GM12891 (cell line): ENCODE measurements at regions not wholly inside any gene's neighbourhood (a gene's known extent, or its start where the extent isn't known, plus 50 kb on each side); places are given as distances from the start of the nearest gene placed in this dataset.

Source experiments
- PAX5 ChIP-seq: IDR thresholded peaks from 2 replicates; pipeline ENCODE4 v1.6.1; 2011; ENCODE audit warnings: low read length, moderate library complexity, mild to moderate bottlenecking; ENCODE audit not compliant: insufficient read depth, severe bottlenecking
- POLR2A ChIP-seq: IDR thresholded peaks from 2 replicates; pipeline ENCODE4 v1.6.1; 2011; ENCODE audit warnings: low read depth, low read length, control low read depth
- POLR2AphosphoS5 ChIP-seq: IDR thresholded peaks from 2 replicates; pipeline ENCODE4 v1.6.1; 2011; ENCODE audit warnings: low read depth, low read length, control low read depth
- POU2F2 ChIP-seq: IDR thresholded peaks from 2 replicates; pipeline ENCODE4 v1.6.1; 2011; ENCODE audit warnings: low read depth, mild to moderate bottlenecking, control low read depth, low read length, moderate library complexity
- SPI1 ChIP-seq: IDR thresholded peaks from 2 replicates; pipeline ENCODE4 v1.6.1; 2011; ENCODE audit warnings: low read depth, low read length, control low read depth
- TAF1 ChIP-seq: IDR thresholded peaks from 2 replicates; pipeline ENCODE4 v1.6.1; 2011; ENCODE audit warnings: low read depth, low read length, control low read depth

DNA sequence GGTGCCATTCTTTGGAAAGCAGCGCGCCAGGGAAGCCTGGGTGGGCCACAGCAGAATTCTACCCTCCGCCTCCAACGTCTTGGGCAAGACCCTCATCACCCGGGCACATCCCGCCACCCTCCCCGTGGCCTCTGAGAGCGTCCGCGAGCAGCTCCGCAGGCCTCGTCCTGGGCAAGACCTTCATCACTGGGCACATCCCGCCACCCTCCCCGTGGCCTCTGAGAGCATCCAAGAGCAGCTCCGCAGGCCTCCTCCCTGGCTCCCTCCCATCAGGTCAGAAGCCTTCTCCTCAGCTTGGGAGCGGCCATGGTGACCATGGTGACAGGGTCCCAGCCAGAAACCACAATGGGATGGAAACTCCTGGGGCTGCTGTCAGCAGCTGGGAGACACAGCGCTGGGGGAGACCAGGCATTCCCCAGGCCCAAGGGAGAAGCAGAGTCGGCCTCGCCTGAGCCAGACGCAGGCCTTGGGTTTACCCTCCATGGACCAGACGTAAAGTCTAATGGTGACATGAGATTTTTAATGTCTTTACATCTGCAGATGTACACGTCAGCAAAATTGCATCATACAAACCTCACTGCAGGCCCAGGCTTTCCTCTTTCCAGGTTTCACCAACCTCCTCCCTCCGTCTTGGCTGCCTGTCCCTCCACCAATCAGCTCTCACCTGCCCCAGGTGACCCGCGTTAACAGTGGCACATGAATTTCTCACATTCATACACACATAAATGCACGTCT, 55.1 kb upstream of the PPP2R2D start:
- TF ChIP-seq POLR2A (no peak), POLR2AphosphoS5 (no peak), SPI1 (no peak), TAF1 (no peak), POU2F2 (no peak), PAX5 (no peak)
